Heart left ventricle (tissue), 16 donors: ENCODE measurements at regions not wholly inside any gene's neighbourhood (a gene's known extent, or its start where the extent isn't known, plus 50 kb on each side); places are given as distances from the start of the nearest gene placed in this dataset.

Source experiments
- ATAC-seq, 4 donors: fragments of 200-7000 bp; cut with Tn5 transposase; one replicate each; pipeline ENCODE4 v1.9.1; 2020 to 2022; ENCODE audit warnings: moderate library complexity in 4 of 4, mild to moderate bottlenecking in 3 of 4, moderate number of reproducible peaks in 1 of 4
- DNase-seq, 5 donors: peaks; one replicate each; pipeline ENCODE4 v3.0.0-alpha.2; 2020
- H3K27ac ChIP-seq, 12 donors: fragments of 200-600 bp; sonication (generic) in 4 of 12; one replicate each; pipeline versions ENCODE4 v1.5.0 to v1.8.0; 2016 to 2022; ENCODE audit warnings: mild to moderate bottlenecking in 2 of 12
- H3K27me3 ChIP-seq, 9 donors: fragments of 200-600 bp; sonication (generic) in 2 of 9; one replicate each; pipeline versions ENCODE4 v1.5.1 to v1.8.0; 2016 to 2022; ENCODE audit warnings: mild to moderate bottlenecking in 3 of 9
- H3K36me3 ChIP-seq, 9 donors: fragments of 200-600 bp; sonication (generic) in 2 of 9; one replicate each; pipeline versions ENCODE4 v1.5.0 to v1.8.0; 2018 to 2022; ENCODE audit warnings: mild to moderate bottlenecking in 2 of 9
- H3K4me1 ChIP-seq, 12 donors: fragments of 200-600 bp; sonication (generic) in 4 of 12; one replicate each; pipeline versions ENCODE4 v1.5.0 to v1.8.0; 2016 to 2022; ENCODE audit warnings: mild to moderate bottlenecking in 3 of 12
- H3K4me3 ChIP-seq, 12 donors: fragments of 200-600 bp; sonication (generic) in 4 of 12; one replicate each; pipeline versions ENCODE4 v1.5.0 to v1.8.0; 2017 to 2022; ENCODE audit warnings: mild to moderate bottlenecking in 9 of 12, moderate library complexity in 4 of 12
- H3K9me3 ChIP-seq, 12 donors: fragments of 200-600 bp; sonication (generic) in 4 of 12; one replicate each; pipeline versions ENCODE4 v1.5.0 to v1.8.0; 2016 to 2022; ENCODE audit warnings: mild to moderate bottlenecking in 1 of 12
- CTCF ChIP-seq, 12 donors: fragments of 200-600 bp; sonication (generic) in 4 of 12; IDR thresholded peaks; one replicate each; pipeline versions ENCODE4 v1.5.0 to v1.8.0; 2018 to 2022; ENCODE audit warnings: antibody characterized with exemption in 12 of 12, mild to moderate bottlenecking in 5 of 12
- POLR2A ChIP-seq, 2 donors: fragments of 450-650 bp; IDR thresholded peaks; one replicate each; pipeline ENCODE4 v1.6.1; 2017; ENCODE audit warnings: antibody characterized with exemption in 2 of 2, mild to moderate bottlenecking in 2 of 2, moderate library complexity in 2 of 2
- WGBS, 4 donors: extraction: QIAGEN DNeasy Blood & Tissue Kit in 2 of 4; methylation state at CpG; one replicate each; pipeline versions ENCODE4 v1.1.5 to v1.1.7; 2013 to 2018; 5-methylcytosine and 5-hydroxymethylcytosine counted together
- intact Hi-C, 10 donors: fragments of 100-400 bp; cut with DNase I; formaldehyde crosslinking; loops; one replicate each; pipeline versions ENCODE4 v1.11.1 to v1.14.2; 2022
- donor health status: ischemic (EF 13 %, LVEDD 7.1; RV severe dilation, severe dysfunction).
- donor health status: healthy with polysubstance abuse.
- donor health status: DM: no; HTN: yes; CAD: no.
- donor health status: DM: no; HTN: no; CAD: no.
- donor health status: ischemic (EF 25% LVEDD 6.9; RV normal size, moderate dysfunction).
- donor health status: ischemic (EF 25% LVEDD 5.7; RV mildly dilated, moderate dysfunction).
- donor health status: healthy.
- donor health status: DM: yes; HTN: yes; CAD: no.
- donor health status: ischemic (EF 35%, LVEDD 5.7; RV mildly dilated, moderate dysfunction).
- donor health status: nonischemic (EF 11% LVEDD 7.7; RV severe dilation, severe dysfunction).
- donor health status: DM: yes; HTN: yes; CAD: no.
- donor health status: PGD.
- donor health status: ischemic (EF 29% LVEDD 5.4; RV normal size, mild dysfunction).
- donor health status: nonischemic (EF 23%, LVEDD 6.1; RV moderate dilation, normal function).

DNA sequence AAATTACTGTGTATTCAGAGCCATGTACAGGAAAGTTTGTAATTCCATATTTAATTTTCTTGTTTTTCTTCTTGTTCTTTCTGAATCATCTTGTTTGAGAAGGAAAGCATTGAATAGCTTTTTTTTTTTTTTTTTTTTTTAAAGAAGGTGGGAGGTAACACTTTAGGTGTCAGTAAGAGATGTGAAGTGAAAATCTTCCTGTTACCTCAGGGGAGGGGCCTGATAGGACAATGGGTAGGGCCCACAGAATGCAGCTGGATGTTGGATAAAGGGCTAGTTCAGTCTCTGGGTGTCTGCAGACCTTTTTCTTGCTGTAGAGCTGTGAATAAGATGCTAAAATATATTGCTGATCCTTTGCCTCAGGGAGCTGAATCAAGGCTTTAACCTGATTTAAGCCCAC is 317.4 kb downstream of the MAN2A1 start:
- TF ChIP-seq POLR2A (IDR thresholded peaks at IDR 0.05), result no peak
- TF ChIP-seq CTCF (IDR thresholded peaks at IDR 0.05), result no peak
- Histone ChIP-seq H3K27me3 (peaks cover 0 to 3% (median 0%) of the 10 kb centered on the region in 9 donors), H3K27ac (no peak overlapping the region), H3K9me3 (no peaks in the 10 kb centered on the region), H3K36me3 (no peaks in the 10 kb centered on the region), H3K4me3 (no peak overlapping the region), H3K4me1 (peaks cover 0 to 2% (median 0%) of the 10 kb centered on the region in 12 donors)
- ATAC-seq (no peak), DNase-seq (no peak)
- intact Hi-C loops, result no loop called here

- ATAC-seq, result no peak
- no peaks in the 10 kb centered on the region for H3K36me3 ChIP-seq
- TF ChIP-seq CTCF (IDR thresholded peaks at IDR 0.05) (no peak), POLR2A (IDR thresholded peaks at IDR 0.05) (no peak)
- no peak overlapping the region for H3K27ac ChIP-seq
- peaks cover 0 to 3% (median 0%) of the 10 kb centered on the region in 9 donors for H3K27me3 ChIP-seq
- H3K4me3 ChIP-seq, result no peak overlapping the region
- WGBS, 4 donors, result 81 to 84% (median 83%) methylated on average over 4 of the region's 4 CpGs
- no peaks in the 10 kb centered on the region for H3K4me1 ChIP-seq
- no peak for DNase-seq
- intact Hi-C loops, result no loop called here
- no peaks in the 10 kb centered on the region for H3K9me3 ChIP-seq
These were observed 318.4 kb downstream of the MAN2A1 start for GRCh38 chr5:110008131-110008530.

GRCh38 chr5:110012145-110012544 is 322.4 kb downstream of the MAN2A1 start:
- H3K4me1 ChIP-seq, result no peaks in the 10 kb centered on the region
- intact Hi-C loops, result no loop called here
- ATAC-seq (no peak), DNase-seq (no peak)
- H3K4me3 ChIP-seq, result no peak overlapping the region
- WGBS, 4 donors, result 92 to 96% (median 95%) methylated on average over 1 of the region's 1 CpG
- no peaks in the 10 kb centered on the region for H3K36me3 ChIP-seq
- H3K27ac ChIP-seq, result no peak overlapping the region
- TF ChIP-seq CTCF (IDR thresholded peaks at IDR 0.05) (no peak), POLR2A (IDR thresholded peaks at IDR 0.05) (no peak)
- peaks cover 0 to 3% (median 0%) of the 10 kb centered on the region in 9 donors for H3K27me3 ChIP-seq
- H3K9me3 ChIP-seq, result peaks cover 0 to 3% (median 0%) of the 10 kb centered on the region in 12 donors

GRCh38 chr5:110013017-110013416 is 323.3 kb downstream of the MAN2A1 start:
- H3K27me3 ChIP-seq, result peaks cover 0 to 3% (median 0%) of the 10 kb centered on the region in 9 donors
- H3K27ac ChIP-seq, result no peak overlapping the region
- TF ChIP-seq POLR2A (IDR thresholded peaks at IDR 0.05) (no peak), CTCF (IDR thresholded peaks at IDR 0.05) (no peak)
- DNase-seq (no peak), ATAC-seq (no peak)
- H3K4me1 ChIP-seq, result no peaks in the 10 kb centered on the region
- intact Hi-C loops, result no loop called here
- H3K36me3 ChIP-seq, result no peaks in the 10 kb centered on the region
- peaks cover 0 to 3% (median 0%) of the 10 kb centered on the region in 12 donors for H3K9me3 ChIP-seq
- no peak overlapping the region for H3K4me3 ChIP-seq
